ENCODE measurements at regions not wholly inside any gene's neighbourhood (a gene's known extent, or its start where the extent isn't known, plus 50 kb on each side); places are given as distances from the start of the nearest gene placed in this dataset.

- TF ChIP-seq POLR2A (IDR thresholded peaks at IDR 0.05; ENCODE audit: low read depth, low read length), result no peak
- TF ChIP-seq, protein P1, sequence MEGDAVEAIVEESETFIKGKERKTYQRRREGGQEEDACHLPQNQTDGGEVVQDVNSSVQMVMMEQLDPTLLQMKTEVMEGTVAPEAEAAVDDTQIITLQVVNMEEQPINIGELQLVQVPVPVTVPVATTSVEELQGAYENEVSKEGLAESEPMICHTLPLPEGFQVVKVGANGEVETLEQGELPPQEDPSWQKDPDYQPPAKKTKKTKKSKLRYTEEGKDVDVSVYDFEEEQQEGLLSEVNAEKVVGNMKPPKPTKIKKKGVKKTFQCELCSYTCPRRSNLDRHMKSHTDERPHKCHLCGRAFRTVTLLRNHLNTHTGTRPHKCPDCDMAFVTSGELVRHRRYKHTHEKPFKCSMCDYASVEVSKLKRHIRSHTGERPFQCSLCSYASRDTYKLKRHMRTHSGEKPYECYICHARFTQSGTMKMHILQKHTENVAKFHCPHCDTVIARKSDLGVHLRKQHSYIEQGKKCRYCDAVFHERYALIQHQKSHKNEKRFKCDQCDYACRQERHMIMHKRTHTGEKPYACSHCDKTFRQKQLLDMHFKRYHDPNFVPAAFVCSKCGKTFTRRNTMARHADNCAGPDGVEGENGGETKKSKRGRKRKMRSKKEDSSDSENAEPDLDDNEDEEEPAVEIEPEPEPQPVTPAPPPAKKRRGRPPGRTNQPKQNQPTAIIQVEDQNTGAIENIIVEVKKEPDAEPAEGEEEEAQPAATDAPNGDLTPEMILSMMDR (IDR thresholded peaks at IDR 0.05; ENCODE audit: extremely low read depth in 1 of 2, insufficient read depth in 1 of 2, low read depth in 1 of 2, low read length in 2 of 2), result no peak
- TF ChIP-seq EZH2 (IDR thresholded peaks at IDR 0.05; ENCODE audit: borderline replicate concordance, low read depth, low read length, severe bottlenecking), result no peak
- TF ChIP-seq POLR2AphosphoS5 (IDR thresholded peaks at IDR 0.05; ENCODE audit: insufficient read depth, low read depth, low read length), result no peak
- TF ChIP-seq FOS (IDR thresholded peaks at IDR 0.05; ENCODE audit: borderline replicate concordance, insufficient read depth, low read length), result no peak
- no peak for TF ChIP-seq JUN (IDR thresholded peaks at IDR 0.05; ENCODE audit: borderline replicate concordance, insufficient read depth, insufficient read length, low read depth)
These were observed 324.4 kb downstream of the CENPC start for GRCh38 chr4:67220861-67221260.

Measured in endothelial cell of umbilical vein (primary cell).